ENCODE measurements at regions not wholly inside any gene's neighbourhood (a gene's known extent, or its start where the extent isn't known, plus 50 kb on each side); places are given as distances from the start of the nearest gene placed in this dataset.

DNA sequence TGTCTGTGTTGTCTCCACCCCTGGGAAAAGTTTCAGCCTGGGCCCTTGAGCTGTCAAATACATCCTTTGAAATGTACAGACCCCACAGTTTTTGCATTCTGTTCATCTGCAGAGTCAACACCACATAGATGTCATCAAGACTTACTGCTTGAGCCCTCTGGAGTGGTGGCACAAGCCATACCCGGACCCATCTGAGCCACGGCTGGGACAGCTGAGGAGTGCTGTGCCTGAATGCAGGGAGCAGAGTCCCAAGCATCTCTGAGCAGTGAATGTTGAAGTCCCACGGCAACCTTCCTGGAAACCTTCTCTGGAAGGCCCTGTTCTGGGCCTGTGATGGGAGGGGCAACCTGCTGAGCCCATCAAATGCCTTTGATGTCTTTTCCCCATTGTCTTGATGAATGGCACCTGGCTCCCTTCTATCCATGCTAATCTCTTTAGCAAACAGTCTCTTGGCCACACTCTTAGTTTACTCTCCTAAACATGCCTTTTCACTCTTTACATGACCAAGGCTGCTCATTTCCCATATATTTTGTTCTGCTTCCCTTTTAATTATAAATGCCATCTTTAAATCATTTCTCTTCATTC is 92.5 kb downstream of the ATPSCKMT start:
- H3K27ac ChIP-seq, result no peak overlapping the region
- no peak overlapping the region for H3K4me3 ChIP-seq
- H3K27me3 ChIP-seq, result no peaks in the 10 kb centered on the region
- intact Hi-C loops (cut with DNase I), result no loop called here
- TF ChIP-seq, protein P1, sequence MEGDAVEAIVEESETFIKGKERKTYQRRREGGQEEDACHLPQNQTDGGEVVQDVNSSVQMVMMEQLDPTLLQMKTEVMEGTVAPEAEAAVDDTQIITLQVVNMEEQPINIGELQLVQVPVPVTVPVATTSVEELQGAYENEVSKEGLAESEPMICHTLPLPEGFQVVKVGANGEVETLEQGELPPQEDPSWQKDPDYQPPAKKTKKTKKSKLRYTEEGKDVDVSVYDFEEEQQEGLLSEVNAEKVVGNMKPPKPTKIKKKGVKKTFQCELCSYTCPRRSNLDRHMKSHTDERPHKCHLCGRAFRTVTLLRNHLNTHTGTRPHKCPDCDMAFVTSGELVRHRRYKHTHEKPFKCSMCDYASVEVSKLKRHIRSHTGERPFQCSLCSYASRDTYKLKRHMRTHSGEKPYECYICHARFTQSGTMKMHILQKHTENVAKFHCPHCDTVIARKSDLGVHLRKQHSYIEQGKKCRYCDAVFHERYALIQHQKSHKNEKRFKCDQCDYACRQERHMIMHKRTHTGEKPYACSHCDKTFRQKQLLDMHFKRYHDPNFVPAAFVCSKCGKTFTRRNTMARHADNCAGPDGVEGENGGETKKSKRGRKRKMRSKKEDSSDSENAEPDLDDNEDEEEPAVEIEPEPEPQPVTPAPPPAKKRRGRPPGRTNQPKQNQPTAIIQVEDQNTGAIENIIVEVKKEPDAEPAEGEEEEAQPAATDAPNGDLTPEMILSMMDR (IDR thresholded peaks at IDR 0.05), result no peak
- no peak for TF ChIP-seq POLR2AphosphoS5 (IDR thresholded peaks at IDR 0.05; ENCODE audit: insufficient read depth in 1 of 2, low read depth in 1 of 2)
- no peak for TF ChIP-seq POLR2A (IDR thresholded peaks at IDR 0.05)
- H3K9me3 ChIP-seq, result no peaks in the 10 kb centered on the region
- no peak for DNase-seq (ENCODE audit: extremely low spot score in 2 of 2)
- H3K36me3 ChIP-seq, result no peaks in the 10 kb centered on the region
- no peaks in the 10 kb centered on the region for H3K4me1 ChIP-seq

DNA sequence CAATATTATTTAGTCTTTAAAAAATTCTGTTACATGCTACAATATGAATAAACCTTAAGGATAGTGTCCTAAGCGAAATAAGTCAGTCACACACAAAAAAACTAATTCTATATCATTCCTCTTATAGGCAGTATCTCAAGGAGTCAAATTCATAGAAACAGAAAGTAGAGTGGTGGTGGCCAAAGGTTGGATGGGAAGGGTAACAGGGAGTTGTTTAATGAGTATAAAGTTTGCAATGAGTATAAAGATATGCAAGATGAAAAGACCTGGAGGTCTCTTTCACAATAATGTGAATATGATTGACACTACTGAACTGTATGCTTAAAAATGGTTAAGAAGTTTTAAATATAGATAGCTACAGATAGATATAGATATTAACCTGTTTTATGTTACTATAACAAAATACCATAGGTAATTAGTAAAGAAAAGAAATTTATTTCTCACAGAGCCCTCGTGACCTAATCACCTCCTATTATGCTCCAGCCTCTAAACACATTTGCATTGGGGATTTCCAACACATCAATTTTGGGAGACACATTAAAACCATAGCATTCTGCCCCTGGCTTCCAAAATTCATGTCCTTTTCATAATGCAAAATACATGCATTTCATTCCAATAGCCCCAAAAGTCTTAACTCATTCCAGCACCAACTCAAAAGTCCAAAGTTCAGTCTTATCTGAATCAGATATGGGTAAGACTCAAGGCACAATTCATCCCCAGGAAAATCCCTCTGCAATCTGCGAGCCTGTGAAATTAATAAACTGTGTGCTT is 93.6 kb downstream of the ATPSCKMT start:
- Histone ChIP-seq H3K4me3 (no peak overlapping the region), H3K9me3 (no peaks in the 10 kb centered on the region), H3K36me3 (no peaks in the 10 kb centered on the region), H3K27ac (no peak overlapping the region), H3K4me1 (no peaks in the 10 kb centered on the region), H3K27me3 (no peaks in the 10 kb centered on the region)
- TF ChIP-seq POLR2A (IDR thresholded peaks at IDR 0.05) (no peak), POLR2AphosphoS5 (IDR thresholded peaks at IDR 0.05; ENCODE audit: insufficient read depth in 1 of 2, low read depth in 1 of 2) (no peak)
- TF ChIP-seq, protein P1 (IDR thresholded peaks at IDR 0.05), result no peak
- intact Hi-C loops (cut with DNase I), result no loop called here
- no peak for DNase-seq (ENCODE audit: extremely low spot score in 2 of 2)

DNA sequence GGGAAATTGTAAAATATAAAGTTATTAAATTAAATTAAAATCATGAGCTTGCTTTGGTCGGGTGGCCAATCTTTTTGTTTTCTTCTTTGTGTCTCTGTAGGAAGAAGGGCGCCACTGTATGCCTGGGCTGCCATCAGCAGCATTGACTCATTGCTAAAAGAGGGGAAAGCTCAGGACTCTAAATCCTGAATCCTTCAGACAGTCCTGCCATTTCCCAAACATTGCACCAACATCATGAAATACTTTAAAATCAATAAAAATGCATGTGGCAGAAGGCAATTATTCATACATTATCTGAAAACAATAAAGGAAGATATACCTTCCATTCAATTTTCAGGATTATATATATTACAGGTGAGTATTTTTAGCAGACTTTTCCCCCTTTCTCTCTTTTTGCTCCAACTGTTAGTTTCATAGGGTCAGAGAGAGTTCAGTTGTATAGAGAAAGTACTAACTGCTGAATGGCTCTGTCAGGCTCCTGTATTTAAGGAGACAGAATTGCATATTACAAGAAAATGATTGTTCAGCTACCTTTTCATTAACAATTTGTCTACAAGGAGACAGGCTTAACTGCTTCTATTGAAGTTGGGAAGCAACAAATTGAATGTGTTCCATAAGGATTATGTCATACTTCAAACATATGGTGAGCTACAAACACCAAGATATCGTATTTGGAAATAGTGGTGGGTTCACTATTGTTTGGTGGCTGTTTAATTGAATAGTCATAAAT is 95.7 kb downstream of the ATPSCKMT start:
- H3K9me3 ChIP-seq, result no peaks in the 10 kb centered on the region
- intact Hi-C loops (cut with DNase I), result no loop called here
- H3K27me3 ChIP-seq, result no peaks in the 10 kb centered on the region
- H3K4me1 ChIP-seq, result no peaks in the 10 kb centered on the region
- no peaks in the 10 kb centered on the region for H3K36me3 ChIP-seq
- no peak for DNase-seq (ENCODE audit: extremely low spot score in 2 of 2)
- H3K27ac ChIP-seq, result no peak overlapping the region
- no peak for TF ChIP-seq POLR2A (IDR thresholded peaks at IDR 0.05)
- TF ChIP-seq POLR2AphosphoS5 (IDR thresholded peaks at IDR 0.05; ENCODE audit: insufficient read depth in 1 of 2, low read depth in 1 of 2), result no peak
- TF ChIP-seq, protein P1 (IDR thresholded peaks at IDR 0.05), result no peak
- no peak overlapping the region for H3K4me3 ChIP-seq

DNA sequence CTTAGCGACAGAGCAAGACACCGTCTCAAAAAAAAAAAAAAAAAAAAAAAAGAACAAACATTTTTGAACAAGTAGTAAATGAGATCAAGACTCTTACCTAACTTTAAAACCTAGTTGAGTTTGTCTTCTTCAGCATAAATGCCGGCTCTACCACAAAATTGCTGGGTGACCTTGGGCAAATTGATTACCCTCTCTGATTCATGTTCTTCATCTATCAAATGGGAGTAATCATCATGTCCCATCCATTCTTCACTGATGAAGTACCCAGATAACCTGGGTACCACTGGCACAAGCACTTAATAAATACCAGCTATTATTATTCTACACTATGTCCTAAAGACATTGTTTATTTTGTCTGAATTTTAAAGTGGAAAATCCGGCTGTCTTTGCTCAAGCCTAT is 96.3 kb downstream of the ATPSCKMT start:
- Histone ChIP-seq H3K27me3 (no peaks in the 10 kb centered on the region), H3K27ac (no peak overlapping the region), H3K4me1 (no peaks in the 10 kb centered on the region), H3K9me3 (no peaks in the 10 kb centered on the region), H3K36me3 (no peaks in the 10 kb centered on the region), H3K4me3 (no peak overlapping the region)
- intact Hi-C loops (cut with DNase I), result no loop called here
- TF ChIP-seq, protein P1 (IDR thresholded peaks at IDR 0.05), result no peak
- TF ChIP-seq POLR2A (IDR thresholded peaks at IDR 0.05) (no peak), POLR2AphosphoS5 (IDR thresholded peaks at IDR 0.05; ENCODE audit: insufficient read depth in 1 of 2, low read depth in 1 of 2) (no peak)
- DNase-seq (ENCODE audit: extremely low spot score in 2 of 2), result no peak
